NOMO-1 treated with dmso at 0.1 percent for 144 hours (cell line): ENCODE measurements at regions not wholly inside any gene's neighbourhood (a gene's known extent, or its start where the extent isn't known, plus 50 kb on each side); places are given as distances from the start of the nearest gene placed in this dataset.

ENCODE experiments used
- DNase-seq: peaks from one replicate; lab custom pipeline; 2025; ENCODE audit not compliant: unreplicated experiment; lab: John Stamatoyannopoulos, UW

DNA sequence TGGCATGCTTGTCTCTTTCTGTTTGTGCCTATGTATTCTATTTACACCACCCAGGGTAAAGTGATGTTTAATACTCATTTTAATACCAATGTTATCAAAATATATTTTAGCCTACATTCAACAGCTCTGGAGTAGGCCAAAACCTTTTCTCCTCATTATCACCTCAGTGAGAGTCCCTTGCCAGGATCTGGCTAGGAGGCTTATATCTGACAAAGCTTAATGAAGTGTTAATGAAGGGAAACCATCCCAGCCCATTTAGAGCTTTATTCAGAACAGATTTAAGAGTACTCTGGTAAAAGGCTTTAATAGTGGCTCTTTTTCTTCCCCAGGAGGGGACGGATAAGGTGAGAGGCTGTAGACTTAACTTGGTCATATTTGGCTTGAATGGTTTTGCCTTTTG lies 137.6 kb downstream of the GRIN2B start:
- DNase-seq, result no peak

DNA sequence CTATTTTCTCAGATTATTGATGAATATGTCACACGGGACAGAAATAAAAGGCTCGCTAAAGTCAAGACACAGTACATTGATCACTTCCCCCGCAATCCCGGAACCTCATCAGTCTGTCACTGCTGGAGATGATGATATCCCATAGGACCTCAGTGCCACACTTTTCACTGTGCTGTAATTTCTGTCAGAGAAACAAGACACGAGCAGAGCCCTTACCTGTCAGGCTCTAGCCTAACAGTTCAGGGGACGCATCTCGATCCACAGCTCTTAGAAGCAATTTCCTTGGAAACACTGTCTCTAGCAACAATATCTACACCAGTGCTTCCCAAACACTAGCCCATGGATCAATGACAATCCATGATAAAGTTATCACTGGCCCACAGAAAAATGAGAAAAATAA lies 140.0 kb downstream of the GRIN2B start:
- no peak for DNase-seq

DNA sequence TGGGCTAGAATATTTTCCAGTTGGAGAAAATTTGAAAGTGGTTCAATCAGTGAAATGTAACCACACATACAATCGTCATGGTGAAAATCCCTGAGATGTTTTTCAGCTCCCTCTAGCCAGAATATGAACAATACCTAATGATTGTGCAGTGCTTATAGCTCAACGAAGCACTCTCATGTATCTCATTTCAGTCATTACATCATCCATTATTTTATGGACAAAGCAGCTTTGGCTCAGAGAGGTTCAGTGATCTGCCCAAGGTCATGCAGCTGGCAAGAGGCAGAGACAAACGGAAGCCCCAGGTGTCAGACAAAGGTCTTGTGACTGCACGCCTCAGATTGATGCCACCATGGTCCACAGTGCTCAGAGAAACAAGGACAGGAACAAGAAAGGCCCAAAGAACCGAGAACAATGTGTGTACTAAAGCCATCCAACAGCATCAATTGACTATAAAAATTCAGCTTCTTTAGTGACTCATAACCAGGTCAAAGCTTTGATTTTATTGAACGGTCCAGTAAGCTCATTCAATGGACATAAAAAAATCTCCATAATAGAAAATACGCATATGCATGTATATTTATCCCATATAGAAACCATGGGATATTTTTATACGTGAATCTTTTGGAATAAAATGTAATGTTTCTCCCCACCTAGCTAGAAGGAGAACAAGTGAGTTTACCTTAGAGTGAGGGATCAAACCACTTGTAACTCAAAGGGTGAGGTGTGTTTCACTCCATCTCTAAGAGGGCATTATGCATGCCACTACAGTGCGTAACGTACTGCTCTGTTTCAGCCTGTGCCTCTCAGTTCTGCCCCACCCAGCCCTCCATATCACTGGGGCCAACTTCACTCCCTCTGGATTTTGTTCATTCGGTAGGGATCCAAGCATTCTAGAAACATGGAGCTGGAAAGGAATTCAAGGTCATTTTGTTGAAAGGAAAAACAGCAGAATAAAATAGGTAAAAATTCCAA lies 141.8 kb downstream of the GRIN2B start:
- no peak for DNase-seq

DNA sequence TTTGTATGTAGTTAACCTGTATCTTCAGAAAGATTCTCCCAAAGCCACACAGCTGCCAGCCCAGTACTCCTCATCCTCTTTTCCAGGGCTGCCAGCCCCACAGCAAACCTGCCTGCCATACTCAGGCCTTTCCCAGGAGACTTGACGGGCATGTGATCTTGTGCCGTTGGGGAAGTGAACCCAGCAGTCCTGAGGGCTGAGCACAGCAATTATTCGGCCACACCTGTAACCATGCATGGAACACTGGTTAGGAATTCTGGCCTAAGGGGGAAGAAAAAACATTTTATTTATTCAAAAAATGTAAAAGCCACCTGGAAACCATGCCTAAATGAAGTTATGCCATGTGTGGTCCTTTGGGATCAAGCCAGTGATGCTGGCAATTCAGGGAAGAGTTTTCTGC lies 145.3 kb downstream of the GRIN2B start:
- no peak for DNase-seq

DNA sequence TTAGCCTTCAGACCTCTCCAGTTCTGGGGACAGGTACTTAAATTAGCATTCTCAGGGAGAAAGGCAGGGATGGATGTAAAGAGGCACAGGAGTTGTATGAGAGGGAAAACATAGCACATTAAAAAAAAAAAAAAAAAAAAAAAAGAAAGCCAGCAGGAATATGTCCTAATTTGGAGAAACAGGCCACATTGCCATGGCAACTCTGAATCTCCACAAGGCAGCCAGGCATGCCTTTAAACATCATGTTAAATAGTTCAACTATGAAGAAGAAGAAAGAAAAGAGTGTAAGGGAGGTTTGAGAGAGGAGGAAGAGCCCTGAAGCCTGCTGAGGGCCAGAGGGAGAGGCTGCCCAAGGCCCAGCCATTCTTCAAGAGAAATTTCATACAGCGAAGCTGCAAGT lies 145.8 kb downstream of the GRIN2B start:
- DNase-seq, result no peak

DNA sequence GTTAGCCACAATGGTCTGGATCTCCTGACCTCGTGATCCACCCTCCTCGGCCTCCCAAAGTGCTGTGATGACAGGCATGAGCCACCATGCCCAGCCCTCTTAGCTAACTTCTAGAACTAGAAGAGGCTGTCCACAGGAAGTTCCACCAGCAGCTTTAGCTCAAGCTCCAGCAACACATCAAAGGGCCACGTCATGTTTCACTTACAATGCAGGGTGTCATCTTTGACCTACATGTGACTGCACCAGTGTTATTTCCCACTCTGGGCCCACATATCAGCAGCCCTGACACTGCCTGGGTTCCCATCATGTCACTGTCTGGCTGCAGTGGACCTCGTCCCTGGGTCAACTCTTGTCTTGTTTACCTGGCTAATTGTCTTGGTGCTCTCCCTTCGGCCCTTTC lies 147.2 kb downstream of the GRIN2B start:
- no peak for DNase-seq

DNA sequence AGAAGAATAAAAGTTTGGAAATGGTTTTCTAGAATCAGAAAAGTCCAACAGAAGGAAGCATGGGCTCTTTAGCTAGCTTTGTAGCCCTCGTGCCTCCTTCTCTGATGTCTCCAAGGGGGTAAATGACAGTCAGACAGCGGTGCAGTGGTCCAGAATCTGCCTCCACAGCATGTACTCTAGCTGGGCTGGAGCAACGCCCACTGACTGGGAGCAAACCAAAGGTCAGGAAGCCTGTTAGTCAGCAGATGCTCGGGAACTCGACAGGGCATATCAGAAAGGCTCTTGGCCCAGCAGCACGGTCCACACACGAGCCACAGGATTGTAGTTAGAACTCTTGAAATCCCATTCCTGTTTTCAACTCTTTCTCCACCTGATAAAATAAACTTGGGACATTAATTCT lies 164.3 kb downstream of the GRIN2B start:
- DNase-seq, result no peak

DNA sequence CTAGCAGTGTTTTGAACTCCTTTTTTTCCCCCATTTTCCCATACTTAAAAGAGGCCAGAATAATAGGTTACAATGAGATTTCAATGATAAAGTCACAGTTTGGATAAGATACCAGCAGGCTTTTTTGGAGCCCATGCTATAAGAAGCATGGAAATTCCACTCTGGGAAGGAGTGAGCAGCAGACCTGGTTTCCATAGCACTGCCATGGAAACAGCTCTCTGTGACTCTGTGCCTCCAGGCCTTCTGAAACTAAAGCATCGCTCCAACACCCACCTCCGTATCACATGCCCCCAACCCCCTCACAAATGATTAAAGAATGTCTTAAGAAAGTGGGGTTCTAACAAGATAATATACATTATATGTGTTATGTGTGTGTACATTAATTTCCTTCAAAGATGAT lies 165.0 kb downstream of the GRIN2B start:
- DNase-seq, result no peak

DNA sequence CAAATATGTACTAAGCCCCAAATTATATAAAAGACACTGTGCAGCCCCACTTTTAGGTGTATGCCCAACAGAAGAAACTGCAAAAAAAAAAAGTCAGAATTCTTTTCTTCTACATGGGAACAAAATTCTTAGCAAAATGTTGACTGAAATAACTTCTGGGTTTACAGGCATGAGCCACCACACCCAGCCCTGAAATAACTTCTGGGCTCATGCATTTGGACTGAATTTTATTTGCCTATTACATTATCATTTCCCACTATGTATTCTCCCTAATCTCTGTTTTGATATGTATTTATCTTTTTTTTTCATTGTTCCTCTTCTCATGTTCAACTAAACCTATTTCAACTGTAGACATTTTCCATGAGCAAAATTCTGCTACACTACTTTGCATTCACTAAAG lies 169.2 kb downstream of the GRIN2B start:
- DNase-seq, result no peak

DNA sequence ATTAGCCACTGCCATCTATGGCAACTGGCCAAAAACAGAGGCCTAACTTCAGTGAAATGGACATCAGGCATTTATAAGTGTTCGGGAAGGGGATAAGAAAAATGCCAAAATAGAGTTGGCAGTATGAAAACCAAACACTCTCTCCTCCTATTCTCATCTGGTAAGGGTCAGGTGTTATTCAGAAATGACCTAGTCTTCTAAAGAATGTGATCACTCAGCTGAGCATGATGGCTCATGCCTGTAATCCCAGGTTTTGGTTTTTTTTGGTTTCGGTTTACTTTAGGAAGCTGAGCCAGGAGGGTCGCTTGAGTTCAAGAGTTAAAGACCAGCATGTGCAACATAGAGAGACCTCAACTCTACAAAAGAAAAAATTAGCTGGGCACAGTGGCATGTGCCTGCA lies 170.3 kb downstream of the GRIN2B start:
- no peak for DNase-seq

DNA sequence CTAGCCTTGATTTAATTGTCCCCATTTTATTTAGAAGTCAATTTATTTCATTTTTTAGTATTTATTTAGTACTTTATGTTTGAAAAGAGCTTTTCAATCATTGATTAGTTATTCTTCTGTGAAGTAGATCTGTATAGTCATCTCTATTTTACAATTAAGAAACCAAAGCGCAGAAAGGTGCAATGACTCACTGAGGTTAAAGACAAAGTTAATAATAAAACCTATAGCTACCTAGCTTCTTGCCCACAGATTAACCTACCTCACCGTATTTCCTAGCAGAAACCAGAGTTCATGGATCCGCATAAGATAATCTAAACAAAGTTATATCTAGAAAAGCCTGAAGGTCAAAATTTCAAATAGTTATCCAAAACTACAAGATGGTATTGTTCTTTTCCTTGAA lies 176.4 kb downstream of the GRIN2B start:
- DNase-seq, result no peak

DNA sequence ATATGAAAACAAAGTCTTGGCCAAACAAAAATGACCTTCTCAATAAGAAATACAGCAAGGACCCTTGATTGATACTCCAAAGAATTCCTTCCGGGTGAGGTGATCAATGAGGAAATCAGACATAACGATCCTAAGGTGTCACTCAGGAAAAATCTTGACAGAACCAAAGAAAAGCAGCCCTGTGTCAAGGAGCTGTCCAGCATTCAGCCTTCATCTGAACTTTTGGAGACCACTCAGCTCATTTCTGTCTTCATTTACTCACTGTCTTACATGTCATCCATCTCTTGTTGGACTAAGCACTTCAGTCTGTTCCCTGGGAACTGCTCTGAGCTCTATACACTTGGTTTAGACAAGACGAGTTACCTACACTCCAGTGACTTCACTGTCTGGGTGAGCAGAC lies 179.9 kb downstream of the GRIN2B start:
- DNase-seq, result no peak

DNA sequence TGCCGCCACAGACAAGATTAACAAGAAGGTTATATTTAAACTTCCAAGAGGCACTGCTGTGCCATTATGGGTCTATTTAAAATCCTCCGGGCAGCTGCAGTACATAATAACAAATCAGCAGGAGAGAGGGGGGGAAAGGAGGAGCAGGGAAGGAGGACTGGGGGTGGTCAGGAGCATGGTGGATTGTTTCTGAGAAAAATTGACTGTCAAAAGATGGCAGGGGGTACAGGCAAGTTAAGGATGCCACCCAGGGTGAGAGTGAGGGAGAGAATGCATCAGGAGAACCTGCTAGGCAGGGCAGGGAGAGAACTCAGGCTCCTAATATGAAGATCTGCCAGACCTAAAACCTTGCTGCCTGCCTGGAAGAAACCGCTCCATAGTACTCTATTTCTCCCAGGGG lies 181.8 kb downstream of the GRIN2B start:
- DNase-seq, result no peak

DNA sequence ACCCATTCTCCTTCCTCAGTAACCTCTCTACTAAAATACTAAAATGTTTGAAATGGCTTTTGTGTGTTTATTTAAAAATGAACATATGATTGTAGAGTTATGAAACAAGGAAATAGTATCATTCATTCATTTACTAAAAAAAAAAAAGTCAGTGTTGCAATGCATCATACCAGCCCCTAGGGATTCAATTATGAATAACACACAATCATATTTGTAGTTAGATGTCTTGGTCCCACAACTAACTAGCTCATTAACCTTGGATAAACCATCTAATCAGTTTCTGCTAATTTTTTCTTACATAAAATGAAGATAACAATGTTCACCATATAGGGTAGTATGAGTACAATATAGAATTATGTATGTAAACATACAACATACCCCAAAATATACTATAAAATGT lies 183.2 kb downstream of the GRIN2B start:
- DNase-seq, result no peak

DNA sequence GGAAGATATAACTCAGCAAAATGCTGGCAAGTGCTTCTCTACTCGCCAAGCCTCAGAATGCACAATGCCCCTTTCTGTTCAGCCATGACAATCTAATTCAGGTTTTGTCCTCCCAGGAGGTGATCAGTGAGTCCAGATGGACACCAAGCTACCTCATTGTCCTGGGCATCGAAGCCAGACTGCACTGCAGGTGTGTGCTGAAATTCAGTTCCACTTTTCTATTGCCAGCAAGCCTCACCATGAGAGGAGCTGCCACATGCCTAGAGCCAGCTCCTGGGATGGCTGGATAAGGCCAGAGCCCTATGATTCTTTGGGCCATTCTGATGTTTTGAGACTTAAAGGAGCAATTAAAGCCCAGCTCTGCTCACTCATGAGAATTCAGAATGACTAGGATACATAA lies 186.7 kb downstream of the GRIN2B start:
- DNase-seq, result no peak

DNA sequence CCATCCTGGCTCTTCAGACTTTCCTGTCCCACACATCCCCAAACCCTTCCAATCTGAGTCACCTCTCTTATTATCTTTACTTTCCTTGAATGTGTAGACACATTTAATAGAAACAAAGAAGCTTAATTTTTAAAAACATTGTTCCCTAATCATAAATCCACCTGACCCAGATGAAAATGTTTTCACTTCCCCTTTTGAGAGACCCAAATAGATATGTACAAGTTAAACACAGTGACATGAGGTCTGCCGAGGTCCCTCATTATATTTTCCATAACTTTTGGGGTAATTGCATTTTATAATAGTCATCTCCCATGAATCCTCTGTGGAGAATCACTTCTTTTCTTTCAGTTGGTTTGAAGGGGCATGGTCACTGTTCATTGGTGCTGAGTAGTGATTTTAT lies 191.1 kb downstream of the GRIN2B start:
- DNase-seq, result no peak

DNA sequence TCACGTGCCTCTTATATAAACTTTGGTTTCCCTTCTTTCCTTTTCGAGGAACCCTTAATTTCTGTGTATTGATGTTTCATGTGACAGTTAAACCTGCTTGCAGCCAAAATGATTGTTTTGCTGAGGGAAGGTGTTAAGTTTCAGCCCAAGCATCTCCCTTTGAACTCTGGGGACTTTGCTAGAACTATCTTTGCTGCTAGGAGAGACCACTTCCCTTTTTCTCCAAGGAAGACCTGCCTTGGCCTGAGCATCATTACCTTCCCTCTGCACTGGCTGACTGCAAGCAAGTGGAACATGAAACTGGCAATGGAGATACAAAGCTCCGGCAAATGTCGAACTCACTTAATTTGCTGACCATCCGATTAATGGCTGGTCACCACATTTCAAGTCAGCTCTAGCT lies 192.8 kb downstream of the GRIN2B start:
- DNase-seq, result no peak

DNA sequence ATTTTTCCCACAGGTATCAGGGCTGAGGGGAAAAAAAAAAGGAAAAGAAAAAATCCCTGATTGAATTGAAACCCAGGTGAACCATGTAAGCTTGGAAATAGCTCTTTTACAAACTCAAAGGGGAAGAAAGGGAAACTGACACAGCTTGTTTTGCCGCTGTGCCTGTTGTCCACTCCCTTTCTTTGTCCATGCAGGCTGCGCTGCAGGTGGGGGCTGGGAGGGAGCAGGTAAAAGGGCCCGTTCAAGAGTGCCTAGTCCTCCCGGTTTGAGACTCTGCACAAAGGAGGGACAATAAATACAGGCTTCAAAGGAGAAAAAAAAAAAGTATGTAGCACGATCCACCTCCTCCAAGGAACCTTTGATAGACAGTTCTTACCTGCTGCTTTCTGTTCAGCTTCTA lies 194.8 kb downstream of the GRIN2B start:
- DNase-seq, result no peak

DNA sequence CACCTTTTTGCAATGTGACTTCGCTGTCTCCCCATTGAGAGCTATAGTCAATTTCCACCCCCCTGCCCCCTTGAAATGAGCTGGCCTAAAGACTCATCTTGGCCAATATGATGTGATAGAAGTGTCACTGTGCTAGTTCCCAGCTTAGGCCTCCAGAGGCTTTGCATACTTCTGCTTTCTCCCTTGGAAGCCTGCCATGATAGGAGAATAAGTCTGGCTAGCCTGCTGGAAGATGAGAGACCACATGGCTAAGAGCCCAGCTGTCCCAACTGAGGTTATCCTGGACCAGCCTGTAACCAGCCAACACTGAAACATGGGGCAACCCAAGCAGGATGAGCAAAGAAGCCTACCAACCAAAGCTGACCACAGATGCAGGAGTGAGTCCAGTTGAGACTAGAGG lies 196.9 kb downstream of the GRIN2B start:
- DNase-seq, result no peak

DNA sequence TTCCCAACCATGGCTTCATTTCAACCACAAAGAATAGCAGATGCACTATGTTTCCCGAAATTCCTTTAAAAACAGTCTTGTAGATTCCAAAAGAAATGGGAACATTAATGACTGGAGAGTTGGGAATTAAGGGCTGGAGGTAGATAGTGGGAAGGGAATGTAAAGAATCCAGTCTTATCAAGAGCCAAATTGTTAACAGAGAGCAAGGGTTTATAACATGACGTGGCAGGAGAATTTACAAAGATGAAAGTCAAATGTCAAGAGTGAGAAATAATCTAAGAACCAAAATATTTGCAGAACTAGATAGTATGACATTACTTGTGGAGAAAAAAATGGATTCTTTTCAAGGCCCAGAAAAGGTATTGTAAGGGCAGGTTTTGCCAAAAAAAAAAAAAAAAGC lies 200.9 kb downstream of the GRIN2B start:
- DNase-seq, result no peak

DNA sequence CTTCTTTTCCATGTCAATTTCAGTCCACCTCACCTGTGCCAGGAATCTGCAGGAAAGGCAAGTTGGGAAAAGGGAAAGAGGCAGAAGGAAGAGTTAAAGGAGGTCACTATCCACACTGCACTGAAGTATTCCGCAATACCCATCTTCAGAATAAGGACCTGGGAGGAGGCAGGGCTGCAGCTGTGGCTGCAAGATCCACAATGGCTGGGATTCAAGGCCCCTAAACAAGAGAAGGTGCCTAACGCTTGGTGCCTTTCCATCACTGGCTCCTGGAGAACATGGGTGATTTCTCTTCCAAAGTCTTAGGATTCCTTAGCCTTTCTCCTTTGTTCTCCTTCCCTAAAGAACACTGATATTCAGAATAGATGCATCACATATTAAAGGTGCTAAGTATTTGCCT lies 204.0 kb downstream of the GRIN2B start:
- no peak for DNase-seq

DNA sequence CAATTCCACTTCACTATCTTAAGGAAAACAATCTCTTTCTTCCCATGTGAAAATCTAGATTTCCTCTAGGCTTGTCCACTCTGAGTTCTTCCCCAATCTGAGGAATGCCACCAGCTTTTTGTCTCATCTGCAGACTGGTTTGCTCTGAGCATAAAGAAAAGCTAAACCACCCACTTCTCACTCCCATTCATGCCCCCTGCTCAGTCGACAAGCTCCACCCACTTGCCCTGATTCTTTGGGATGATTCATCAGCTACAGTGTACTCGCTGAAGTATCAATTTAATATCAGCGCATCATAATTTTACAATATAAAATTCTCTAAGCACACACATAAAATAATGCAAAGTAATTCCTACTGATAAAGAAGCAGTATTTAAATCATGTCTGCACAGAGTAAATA lies 209.1 kb downstream of the GRIN2B start:
- no peak for DNase-seq

DNA sequence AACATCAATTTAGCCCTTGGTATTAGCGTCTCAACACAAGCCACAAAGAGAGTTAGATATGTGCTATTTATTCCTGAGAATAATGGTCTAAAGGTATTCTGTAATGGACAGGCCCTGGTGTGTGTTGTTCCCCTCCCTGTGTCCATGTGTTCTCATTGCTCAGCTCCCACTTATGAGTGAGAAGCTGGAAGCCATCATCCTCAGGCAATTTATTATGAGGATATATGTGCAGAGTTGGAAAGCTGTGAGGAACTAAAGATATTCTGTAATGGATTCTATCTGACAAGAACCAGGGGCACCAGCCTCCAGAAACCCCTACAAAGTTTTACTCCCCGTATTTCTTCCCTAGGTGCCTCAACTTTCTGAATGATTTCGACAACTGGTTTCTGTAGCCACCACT lies 210.8 kb downstream of the GRIN2B start:
- DNase-seq, result no peak
